DMS53 treated with DMSO at 0.1 percent for 48 hours (cell line): ENCODE measurements at regions not wholly inside any gene's neighbourhood (a gene's known extent, or its start where the extent isn't known, plus 50 kb on each side); places are given as distances from the start of the nearest gene placed in this dataset.
A peak's percentile ranks its signal among the peaks of the same experiment; 100 is the strongest.

Experiments
- DNase-seq: peaks from one replicate; lab custom pipeline; 2025; ENCODE audit not compliant: unreplicated experiment; lab: John Stamatoyannopoulos, UW

DNA sequence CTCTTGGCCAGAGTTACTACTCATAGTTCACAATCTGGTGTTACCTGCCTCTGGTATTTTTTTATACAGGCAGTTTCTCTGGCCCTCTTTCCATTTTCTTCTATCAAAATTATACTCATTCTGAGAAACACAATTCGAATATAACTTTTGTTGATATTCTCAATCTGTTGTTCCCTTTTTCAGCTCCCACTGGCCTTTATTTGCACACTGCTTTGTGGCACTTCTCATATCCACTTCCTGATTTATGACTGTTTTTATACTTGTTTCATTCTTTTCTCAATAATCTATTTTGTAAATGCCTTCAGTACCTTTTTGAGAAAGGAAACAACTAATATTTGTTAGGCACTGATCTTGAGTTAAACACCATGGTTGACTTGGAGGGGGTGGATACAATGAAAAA, 93.8 kb upstream of the HDAC9 start:
- DNase-seq: no peak

DNA sequence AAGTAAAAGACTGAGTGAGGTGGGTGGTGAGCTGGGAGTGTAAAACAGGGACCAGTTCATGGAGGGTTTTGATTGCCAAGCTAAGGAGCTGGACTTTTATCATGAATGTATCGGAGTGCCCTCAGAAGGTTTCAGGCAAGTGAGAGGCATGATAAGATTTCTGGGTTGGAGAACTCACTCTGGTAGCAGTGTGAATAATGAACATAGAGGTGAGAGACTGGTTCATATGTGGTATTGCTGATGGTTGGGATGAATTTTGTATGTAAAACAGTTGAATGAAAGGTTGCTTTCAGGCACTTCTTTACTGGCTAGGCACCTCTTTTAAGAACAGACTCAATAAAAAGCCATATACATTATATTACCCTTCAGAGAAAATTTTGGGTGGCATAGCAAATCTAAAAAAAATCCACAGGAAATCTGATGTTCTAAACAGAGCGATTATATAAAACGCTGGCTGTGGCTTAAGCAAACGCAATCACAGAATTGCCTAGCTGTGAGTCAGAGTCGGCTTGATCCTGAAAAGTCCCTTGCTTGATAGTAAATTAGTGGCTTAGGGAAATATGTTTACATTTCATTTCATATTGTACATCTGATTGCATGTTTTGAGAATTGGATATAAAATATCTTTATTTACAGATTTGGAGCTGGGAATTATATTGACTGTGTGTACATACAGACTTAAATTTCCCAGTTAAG, 92.9 kb upstream of the HDAC9 start:
- no peak for DNase-seq

DNA sequence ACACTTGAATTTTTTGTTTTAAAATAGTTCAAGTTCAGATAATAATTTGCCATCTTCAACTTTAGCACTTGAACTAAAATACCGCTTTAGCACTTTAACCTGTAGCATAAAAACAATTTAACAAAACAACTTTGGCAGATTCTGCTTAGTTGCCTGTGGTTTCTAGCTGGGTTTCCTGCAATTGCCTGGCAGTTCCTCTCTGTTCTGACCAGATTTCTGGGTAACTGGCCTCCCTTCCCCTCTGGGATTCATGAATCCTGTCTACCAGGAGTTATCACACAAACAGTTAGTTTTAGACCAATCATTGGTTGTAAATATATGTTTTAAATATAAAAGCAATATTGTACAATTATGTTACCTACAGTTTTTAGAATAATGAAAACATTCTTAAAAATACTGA, 89.8 kb upstream of the HDAC9 start:
- DNase-seq: no peak

DNA sequence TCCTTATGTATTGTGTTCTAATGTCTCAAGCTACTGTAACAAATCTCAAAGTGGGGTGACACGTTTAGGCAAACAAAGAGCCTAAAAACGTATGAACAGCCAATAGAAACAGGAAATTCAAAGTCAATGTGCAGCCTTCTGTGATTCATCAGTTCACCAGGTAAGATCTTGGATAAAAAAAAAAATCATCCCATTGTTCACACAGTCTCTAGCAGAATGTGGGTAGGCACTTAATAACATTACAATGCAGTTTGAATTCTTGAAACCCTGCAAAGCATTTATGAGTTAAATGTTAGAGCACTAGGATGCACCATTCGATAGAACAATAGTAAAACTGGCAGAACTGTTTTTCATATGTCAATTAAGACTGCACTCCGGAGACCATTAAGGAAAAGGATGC, 88.2 kb upstream of the HDAC9 start:
- no peak for DNase-seq

DNA sequence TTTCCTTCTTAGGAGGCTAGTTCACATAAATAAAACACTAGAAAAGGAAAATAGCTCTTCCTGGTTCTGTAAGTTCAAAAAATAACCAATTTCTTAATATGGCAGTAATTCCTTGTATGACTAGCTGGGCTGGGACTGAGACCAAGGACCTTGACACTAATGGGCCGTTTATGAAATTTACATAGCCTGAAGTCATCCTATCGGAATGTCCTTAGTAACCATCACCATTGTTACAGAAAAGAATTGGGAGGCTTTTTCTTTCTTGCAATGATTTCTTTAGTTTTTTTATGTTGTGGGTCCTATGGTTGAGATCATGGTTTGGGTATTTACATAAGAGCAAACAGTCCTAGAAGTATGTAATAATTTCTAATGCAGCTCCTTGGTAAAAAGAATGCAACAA, 87.1 kb upstream of the HDAC9 start:
- DNase-seq: no peak

DNA sequence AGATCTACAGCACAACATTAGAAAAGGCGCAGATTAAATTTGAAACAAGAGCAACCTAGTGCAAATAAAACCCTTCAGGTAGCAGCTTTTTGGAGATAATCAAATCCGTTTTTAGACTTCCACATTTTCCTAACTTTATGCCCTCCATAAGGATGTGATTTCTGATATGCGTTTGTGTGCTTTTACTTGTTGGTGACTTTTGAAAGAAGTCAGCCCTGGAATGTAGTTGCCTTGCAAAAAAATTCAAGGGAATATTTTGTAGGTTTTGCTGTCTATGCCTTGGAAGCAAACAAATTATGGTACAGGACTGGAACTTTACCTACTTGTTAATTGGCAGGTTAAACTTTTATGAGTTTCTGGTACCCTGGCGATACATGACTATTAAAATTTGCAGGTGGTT, 86.7 kb upstream of the HDAC9 start:
- no peak for DNase-seq

DNA sequence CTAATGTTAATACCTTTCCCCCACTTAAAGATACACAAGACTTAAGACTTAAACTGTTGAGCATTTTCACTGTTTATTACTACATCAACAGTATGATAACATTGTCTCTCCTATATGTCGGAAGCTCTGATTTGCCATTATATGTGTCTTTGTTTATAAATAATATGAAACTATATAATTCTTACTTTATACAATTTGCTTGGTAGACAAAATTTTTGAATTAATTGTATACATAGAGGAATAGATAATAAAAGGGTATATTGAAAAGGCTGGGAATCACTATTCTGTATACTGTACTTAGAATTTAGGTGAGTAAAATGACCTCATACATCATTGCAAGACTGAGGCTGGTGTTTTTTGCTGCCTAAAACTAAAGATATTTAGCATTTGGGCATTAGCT, 82.1 kb upstream of the HDAC9 start:
- no peak for DNase-seq

DNA sequence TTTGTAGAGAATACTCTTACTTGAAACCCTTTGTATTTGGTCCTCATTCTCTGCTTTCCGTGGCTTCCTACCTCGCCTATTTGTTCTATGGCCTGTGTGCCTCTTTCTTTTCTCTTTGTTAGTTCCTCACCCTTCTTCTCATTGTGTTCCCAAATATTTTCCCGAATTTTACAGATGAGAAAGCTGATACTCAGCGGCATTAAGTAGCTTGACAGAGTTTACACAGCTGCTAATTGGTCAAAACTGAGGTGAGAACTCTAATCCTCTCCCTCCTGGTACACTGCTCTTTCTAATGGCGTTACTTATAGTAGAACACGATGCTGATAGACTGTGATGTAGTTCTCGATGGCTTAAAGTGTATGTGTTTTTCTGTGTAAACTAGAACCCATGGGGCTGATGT, 80.7 kb upstream of the HDAC9 start:
- DNase-seq: no peak

DNA sequence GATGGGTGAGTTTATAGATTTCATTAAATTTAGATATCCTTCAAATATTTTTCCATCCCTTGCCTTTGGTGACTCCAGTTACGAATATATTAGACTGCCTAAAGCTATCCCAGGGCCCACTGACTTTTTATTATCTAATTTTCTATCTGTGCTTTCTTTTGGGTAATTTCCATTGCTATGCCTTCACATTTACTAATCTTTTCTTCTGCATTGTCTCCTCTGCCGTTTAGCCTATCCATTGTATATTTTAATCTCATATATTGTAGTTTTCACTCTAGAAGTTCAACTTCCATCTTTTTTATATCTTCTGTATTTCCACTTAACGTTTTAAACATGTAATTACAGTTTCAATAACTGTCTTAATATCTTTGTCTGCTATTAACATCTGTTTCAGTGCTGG, 78.6 kb upstream of the HDAC9 start:
- DNase-seq: no peak

DNA sequence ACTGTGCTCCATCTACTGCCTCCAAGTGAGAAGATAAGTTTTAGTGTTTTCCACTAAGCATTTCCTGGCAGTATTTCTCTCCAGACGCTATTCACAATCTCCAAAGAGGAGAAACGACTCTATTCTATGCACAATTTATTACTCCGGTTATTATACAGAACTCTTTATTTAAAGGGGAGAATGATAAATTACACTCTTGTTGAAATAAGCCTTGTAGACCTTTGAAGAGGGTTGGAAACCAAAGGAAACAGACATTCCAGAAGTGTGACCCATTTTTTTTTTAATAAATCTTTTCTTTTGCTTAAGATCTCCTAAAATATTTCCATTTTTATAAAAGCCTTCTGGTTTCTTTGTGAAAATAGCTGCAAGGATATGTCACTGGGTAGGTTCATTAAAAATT, 76.1 kb upstream of the HDAC9 start:
- no peak for DNase-seq

DNA sequence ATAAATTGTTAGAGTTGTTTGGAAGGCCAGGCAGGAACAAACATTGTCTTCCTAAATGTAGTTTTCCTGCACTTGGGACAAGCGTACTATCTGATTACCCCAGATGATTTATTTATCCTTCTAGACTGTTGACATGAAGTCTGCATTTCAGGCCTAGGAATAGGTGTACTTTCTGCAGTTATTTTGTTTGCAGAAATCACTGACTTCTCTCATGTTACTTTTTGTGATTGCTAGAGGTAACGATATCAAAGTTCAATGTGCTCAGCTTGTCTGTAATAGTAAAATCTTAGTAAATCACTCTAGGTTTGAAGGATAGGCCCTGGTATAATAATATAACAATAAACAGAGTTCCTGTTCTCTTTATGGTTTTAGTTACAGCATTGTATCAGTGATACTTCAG, 75.4 kb upstream of the HDAC9 start:
- DNase-seq: no peak

DNA sequence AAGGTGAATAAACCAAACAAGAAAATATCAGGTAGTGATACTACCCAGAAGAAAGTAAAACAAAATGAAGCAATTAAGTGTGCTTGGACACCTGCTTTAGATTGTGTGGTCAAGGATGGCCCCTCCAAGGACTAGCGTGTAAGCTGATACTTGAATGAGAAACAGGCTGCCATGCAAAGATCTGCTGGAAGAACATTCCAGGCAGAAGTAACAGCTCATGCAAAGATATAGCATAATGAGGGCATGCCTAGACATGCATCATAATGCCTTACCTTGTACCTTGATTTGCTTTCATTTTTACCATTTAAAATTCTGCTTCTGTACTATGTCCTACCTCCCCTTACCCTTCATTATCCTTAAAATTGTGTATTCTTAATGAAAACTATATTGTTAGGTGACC, 74.8 kb upstream of the HDAC9 start:
- DNase-seq: no peak

DNA sequence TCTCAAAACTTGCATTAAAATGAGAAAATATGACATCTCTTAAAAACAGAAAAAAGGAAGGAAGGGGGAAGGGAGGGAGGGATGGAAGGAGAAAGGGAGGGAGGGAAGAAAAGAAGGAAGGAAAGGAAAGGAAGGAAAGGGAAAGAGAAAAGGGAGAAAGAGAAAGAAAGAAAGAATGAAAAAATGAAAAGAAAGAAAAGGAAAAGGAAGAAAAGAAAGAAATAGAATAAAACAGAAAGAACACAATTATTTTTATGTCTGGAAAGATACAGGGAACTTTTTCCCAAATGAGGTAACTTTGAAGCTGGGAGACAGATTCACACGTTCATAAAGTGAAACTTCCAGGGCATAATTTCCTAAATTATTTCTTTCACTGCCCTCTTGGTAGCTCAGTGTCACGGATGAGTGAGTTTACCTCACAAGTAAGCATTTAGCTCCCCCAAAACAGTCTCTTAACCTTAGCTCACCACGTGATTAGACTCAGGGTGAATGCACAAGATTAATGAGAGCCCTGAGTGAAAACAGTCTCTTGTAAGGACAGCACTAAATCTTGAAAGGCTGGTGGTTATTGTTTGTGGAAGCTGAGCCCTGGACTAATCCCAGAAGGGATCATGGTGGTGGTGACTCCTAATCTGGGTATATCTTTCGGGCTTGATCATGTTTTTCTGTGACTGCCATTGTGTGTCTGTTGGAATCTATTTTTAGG, 74.1 kb upstream of the HDAC9 start:
- DNase-seq: no peak

DNA sequence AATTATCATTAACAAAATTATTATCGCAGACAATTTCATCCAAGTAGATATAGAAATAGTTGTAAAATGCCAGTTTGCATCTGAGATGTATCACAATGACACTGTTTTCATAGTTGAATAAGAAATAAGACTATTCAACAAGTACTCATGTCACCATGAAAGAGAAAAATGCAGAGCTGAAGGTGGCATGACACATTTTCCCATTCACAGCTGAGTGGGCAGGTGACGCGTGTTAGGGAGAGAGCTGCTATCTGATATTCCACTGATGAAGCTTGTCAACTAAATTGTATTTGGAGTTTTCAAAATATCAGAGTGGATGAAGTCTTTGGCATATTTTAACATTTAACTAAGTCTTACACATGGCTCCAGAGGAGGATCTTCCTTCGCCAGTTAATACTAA, 70.3 kb upstream of the HDAC9 start:
- no peak for DNase-seq

DNA sequence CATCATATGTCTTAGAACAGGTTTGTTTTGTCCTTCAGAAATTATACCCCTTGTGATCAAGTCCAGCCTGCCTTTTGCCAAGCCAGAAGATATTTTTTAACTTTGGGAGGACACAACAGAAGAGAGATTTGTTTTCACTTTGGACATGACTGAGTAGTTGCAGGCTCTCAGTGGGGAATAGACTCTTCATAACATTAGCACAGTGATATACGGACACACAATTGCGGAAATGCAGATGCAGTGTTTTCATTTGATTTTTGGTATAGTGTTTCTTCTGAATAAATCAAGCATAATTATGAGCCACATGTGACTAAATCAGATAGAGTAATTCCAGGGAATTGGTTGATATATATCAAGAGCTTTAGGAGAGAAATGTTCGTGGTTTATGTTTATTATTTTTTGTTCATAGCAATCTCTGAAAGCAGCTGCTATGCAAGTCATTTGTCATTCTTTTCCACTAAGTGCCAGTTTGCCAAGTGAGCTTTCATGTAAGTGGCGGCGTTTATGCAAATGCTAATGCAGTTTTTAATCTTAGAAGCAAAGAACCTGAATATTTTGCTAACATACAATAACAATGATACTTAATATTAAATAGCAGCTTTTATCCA, 69.6 kb upstream of the HDAC9 start:
- no peak for DNase-seq

DNA sequence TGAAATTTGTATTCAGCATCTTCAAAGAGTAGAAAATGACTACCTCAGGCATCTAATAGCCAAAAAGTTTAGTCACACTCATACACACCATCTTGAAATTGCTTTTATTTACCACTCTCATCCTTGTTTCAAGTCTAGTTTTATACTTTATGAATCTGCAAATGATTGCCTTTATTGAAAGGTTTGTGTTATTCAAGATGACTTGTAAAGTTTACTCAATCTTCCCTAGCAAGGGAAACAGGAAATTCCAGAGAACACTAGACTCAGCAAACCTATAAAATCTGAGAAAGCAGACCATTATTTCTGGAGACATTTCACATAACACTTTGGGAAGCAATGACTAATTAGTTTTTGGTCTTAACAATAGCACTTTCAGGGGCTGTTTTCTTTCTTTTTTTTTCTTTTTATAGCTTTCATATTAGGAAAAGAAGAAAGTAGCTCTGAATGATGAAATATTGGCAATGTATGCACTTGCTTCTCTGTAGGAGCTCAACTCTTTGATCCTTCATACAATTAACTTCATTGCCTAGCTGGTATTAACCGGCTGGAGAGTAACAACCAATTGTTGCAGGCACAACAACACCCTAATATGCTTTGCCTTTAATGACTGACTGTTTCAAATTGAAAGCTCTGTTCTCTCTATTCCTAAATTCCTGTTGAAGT, 68.9 kb upstream of the HDAC9 start:
- peak; percentile 11 for DNase-seq

DNA sequence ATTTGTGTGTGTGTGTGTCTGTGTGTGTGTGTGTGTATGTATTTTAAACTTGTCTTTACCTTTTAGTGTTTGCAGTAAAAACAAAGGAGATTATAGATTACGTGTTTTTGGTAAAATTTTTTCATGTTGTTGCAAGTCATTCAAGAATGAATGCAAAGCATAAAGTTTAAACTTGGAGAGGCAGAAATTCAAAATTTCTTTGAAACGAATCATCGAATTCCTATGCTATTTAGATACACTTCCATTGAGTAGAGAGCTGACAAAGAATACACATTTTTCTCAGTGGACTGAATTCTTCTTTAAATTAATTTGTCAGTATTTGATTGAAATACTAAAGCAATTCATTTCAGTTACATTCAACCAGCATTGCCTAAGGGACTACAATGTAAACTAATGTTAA, 66.0 kb upstream of the HDAC9 start:
- DNase-seq: no peak

DNA sequence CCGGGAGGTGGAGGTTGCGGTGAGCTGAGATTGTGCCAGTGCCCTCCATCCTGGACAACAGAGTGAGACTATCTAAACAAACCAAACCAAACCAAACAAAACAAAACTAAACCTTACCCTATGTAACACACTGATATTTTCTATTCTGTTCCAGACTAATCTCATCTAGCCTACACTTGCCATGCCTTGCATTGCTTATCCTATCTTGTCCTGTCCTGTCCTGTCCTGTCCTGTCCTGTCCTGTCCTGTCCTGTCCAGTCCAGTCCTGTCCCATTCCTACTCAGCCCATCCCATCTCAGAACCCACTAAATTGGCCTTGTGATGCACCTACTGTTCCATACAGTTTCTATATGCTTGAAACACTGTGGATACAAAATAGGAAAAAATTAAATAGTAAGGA, 64.7 kb upstream of the HDAC9 start:
- no peak for DNase-seq

DNA sequence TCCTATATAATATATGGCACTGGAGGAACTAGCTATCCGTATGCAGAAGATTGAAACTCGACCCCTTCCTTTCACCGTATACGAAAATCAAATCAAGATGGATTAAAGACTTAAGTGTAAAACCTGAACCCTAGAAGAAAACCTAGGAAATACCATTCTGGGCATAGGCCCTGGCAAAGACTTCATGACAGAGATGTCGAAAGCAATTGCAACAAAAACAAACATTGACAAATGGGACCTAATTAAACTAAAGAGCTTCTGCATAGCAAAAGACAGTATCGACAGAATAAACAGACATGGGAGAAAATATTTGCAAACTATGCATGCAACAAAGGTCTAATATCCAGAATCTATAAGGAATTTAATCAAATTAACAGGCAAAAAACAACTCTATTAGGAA, 61.4 kb upstream of the HDAC9 start:
- no peak for DNase-seq

DNA sequence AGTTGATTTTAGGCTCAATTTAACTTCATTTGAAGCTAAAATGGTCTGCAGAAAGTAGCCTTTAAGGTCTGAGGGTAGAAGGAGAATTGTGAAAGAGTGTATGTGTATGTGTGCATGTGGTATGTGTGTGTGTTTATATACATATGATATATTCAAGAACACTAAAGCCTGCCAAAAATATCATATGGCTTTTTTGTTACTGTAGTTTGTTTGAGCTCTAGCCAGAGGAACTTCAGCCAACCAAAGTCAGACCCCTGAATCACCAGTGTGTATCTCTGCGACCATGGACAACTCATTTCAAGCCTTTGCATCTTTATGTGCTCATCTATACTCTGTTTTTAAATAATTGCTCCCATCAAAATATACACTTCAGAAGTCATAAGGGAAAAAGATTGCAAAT, 58.4 kb upstream of the HDAC9 start:
- DNase-seq: no peak

DNA sequence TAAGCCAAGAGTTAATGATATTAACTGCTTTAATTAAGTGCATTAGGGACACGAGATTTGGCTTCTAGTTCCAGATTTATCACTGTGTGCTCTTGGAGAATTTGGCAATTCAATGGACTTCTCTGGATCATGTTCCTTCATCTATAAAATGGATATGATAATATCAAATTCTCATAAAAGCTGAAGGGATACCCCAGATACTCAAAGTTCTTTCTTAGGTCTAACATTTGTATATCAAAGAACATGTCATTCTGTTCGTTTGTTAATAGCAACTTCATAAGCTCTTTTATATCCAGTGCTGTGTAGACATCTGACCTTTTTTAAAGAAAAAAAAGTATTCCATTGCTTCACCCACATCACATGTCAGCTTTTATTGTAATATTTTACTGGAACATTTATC, 54.6 kb upstream of the HDAC9 start:
- no peak for DNase-seq

DNA sequence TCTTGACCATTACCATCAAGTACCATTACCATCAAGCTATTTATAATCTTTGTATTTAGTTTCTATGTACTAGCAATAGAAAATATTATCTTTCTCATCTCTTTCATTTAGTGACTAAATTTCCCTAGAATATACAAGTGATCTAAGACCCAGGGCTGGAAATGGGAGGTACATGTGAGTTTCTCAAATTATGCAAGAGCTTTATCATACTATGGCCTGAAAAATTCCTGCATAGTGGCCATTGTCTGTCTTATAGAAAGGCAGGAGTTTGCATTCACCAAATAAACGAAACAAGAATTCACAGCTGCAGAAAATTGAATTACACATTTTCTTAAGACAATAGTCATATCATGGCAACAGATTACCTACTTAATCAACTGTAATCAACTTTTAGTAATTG, 50.7 kb upstream of the HDAC9 start:
- DNase-seq: no peak
